SJCRH30 (cell line): ENCODE measurements at regions not wholly inside any gene's neighbourhood (a gene's known extent, or its start where the extent isn't known, plus 50 kb on each side); places are given as distances from the start of the nearest gene placed in this dataset.
"Not testable (repeated sequence)": the region's sequence is repeated elsewhere in the genome, so short reads cannot be mapped to it uniquely, and the experiment has no call there.

Experiments used
- DNase-seq, 2 experiments: peaks; one replicate each; pipeline ENCODE4 v3.0.0-alpha.2; 2015 to 2020
- H3K27ac ChIP-seq: fragments of 250-450 bp; sonication (Bioruptor Pico); 2 replicates; pipeline ENCODE4 v1.5.1; 2020; ENCODE audit warnings: mild to moderate bottlenecking, moderate library complexity
- H3K27me3 ChIP-seq: fragments of 250-450 bp; sonication (Bioruptor Pico); 2 replicates; pipeline ENCODE4 v1.5.1; 2020; ENCODE audit warnings: mild to moderate bottlenecking, moderate library complexity
- H3K36me3 ChIP-seq: fragments of 250-450 bp; sonication (Bioruptor Pico); 2 replicates; pipeline ENCODE4 v1.5.1; 2020; ENCODE audit warnings: mild to moderate bottlenecking, moderate library complexity
- H3K4me1 ChIP-seq: fragments of 250-450 bp; sonication (Bioruptor Pico); 2 replicates; pipeline ENCODE4 v1.5.1; 2020; ENCODE audit warnings: mild to moderate bottlenecking, moderate library complexity
- H3K4me3 ChIP-seq: fragments of 250-450 bp; sonication (Bioruptor Pico); 2 replicates; pipeline ENCODE4 v1.5.1; 2020; ENCODE audit warnings: mild to moderate bottlenecking, moderate library complexity
- H3K9me3 ChIP-seq: fragments of 250-450 bp; sonication (Bioruptor Pico); replicated peaks from 2 replicates; pipeline ENCODE4 v1.5.1; 2020; ENCODE audit warnings: mild to moderate bottlenecking, moderate library complexity

DNA sequence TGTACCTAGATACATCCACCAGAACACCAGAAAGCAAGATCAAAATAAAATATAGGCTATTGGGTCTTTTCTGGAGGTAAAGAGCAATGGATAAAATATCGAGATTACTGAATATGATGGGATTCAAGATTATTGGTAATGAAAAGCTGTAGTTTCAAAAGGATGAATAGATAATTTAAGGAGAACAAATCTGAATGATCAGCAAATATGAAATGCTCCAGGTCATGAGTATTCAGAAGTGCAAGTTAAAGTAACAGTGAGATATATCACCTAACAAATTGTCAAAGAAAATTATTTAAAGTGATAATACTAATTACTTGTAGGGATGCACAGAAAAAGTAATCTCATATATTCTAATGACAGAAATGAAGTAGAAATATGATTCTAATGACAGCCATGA, 409.6 kb upstream of the MDFIC2 start:
- Histone ChIP-seq H3K27ac (no peak overlapping the region), H3K9me3 (no peaks in the 10 kb centered on the region), H3K4me3 (no peak overlapping the region), H3K27me3 (no peaks in the 10 kb centered on the region), H3K36me3 (no peaks in the 10 kb centered on the region), H3K4me1 (0 out of 2 replicates have a peak, but pooled peaks cover 2% of the 10 kb centered on the region)
- no peak for DNase-seq

DNA sequence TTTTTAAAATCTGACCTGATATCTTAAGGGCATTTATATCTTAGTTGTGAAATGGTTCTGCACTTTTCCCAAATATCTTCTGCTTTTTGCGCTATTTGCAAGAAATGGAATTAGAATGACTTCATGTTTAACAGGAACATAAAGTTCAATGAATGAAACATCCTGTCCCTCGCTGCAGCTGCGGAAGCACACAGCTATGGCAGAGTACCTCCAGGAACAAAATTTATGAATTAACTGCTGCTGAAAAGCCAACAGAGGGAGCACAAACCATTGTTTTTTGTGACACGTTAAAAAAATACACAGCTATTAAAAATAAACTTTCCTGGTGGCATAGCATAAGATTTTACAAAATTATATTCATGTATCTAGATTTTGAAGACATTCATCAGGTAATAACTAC, 404.4 kb upstream of the MDFIC2 start:
- H3K4me1 ChIP-seq, result no peaks in the 10 kb centered on the region
- no peaks in the 10 kb centered on the region for H3K9me3 ChIP-seq
- peak in 1 of 2 experiments; percentile 1 for DNase-seq
- H3K36me3 ChIP-seq, result no peaks in the 10 kb centered on the region
- H3K4me3 ChIP-seq, result no peak overlapping the region
- no peak overlapping the region for H3K27ac ChIP-seq
- H3K27me3 ChIP-seq, result no peaks in the 10 kb centered on the region

DNA sequence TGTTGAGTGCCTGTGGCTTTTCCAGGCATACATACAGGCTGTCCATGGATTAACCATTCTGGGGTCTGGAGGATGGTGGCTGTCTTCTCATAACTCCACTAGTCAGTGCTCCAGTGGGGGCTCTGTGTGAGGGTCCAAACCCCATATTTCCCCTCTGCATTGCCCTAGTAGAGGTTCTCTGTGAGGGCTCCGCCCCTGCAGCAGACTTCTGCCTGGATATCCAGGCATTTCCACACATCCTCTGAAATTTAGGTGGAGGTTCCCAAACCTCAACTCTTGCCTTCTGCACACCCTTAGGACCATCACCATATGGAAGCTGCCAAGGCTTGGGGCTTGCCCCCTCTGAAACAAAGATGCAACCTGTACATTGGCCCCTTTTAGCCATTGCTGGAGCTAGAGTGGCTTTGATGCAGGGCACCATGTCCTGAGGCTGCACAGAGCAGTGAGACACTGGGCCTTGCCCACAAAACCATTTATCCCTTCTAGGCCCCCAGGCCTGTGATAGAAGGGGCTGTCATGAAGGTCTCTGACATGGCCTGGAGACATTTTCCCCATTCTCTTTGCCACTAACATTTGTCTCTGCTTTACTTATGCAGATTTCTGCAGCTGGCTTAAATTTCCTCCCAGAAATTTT, 400.1 kb upstream of the MDFIC2 start:
- DNase-seq, result no peak
- no peaks in the 10 kb centered on the region for H3K9me3 ChIP-seq

DNA sequence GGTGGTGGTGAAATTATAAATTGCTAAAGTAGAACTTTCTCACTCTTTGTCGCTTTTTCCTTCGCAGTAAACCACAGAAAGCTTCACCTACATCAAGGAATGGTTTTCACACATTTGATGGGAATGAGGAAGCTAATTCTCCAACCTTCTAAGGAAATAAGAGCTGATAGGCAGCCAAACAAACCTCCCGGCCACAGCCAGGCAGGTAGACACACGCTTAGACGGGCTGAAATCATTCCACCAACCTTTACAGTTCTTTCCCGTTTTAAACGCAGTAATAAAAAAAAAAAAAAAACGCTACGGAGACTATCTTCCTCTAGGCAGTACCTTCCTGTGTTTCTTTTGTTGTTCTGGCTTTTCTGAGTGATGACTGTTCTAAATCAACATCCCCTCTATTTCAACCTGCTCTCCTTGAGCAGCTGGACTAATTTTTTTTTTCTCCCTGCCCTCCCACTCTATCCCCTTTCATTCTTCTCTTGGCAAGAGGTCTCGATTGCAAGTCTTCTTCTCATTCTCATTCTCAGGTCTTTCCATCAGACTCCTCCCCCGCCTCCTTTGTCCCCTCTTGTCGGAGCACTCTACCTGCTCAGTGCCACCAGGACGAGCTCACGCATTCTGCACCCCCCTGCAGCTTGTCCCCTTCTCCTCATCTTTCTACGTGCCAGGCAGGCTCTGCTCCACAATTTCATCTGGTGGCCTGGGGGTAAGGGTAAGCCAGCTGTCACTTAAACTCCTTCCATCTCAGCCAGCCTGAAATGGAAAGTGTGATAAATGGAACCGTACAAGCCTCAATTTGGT, 391.1 kb upstream of the MDFIC2 start:
- Histone ChIP-seq H3K27me3 (no peaks in the 10 kb centered on the region), H3K4me3 (no peak overlapping the region), H3K36me3 (no peaks in the 10 kb centered on the region), H3K4me1 (no peaks in the 10 kb centered on the region), H3K9me3 (no peaks in the 10 kb centered on the region), H3K27ac (no peak overlapping the region)
- DNase-seq, result no peak

More for the DNA sequence above, 400.1 kb upstream of the MDFIC2 start:
- Histone ChIP-seq H3K4me1 (no peaks in the 10 kb centered on the region), H3K36me3 (no peaks in the 10 kb centered on the region), H3K27me3 (no peaks in the 10 kb centered on the region), H3K27ac (no peak overlapping the region), H3K4me3 (no peak overlapping the region)

DNA sequence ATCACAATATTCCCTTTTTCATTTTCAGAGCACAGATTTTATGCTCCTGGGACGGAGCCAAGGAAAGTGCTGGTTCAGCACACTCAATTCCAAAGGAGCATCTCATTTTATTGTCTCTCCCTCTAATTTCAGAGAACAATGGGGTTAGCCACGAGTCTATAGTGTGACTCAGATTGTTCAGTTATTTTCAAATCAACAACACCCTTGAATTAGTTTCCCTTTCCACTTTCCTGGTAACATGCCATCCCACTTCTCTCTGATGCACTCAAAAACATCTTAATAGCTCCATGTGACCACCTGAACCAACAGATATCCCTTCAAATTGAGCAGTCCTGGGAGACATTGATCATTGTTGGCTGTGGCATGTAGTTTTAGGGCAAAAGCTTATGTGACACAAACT, 389.7 kb upstream of the MDFIC2 start:
- Histone ChIP-seq H3K27ac (no peak overlapping the region), H3K9me3 (no peaks in the 10 kb centered on the region), H3K4me1 (no peaks in the 10 kb centered on the region), H3K4me3 (no peak overlapping the region), H3K36me3 (no peaks in the 10 kb centered on the region), H3K27me3 (no peaks in the 10 kb centered on the region)
- DNase-seq, result no peak

DNA sequence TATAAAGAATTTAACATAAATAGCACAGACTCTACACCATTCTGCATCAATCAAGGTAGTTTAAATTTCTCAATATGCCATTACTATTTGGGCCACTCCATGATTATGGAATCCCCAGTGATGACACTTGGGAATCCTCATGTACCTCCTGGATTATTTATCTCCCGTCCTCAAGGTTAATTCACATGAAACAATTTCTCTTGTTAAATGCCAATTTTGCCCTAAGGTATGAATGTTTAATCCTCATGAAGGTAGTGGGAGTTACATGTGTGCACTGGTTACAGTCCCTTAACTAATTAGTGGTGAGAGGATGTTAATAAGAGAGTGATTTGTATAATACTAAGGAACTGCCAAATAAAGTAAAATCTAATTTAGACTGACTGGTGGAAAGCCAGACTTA, 372.3 kb upstream of the MDFIC2 start:
- no peaks in the 10 kb centered on the region for H3K36me3 ChIP-seq
- no peak overlapping the region for H3K4me3 ChIP-seq
- no peaks in the 10 kb centered on the region for H3K27me3 ChIP-seq
- no peak for DNase-seq
- H3K9me3 ChIP-seq, result no peaks in the 10 kb centered on the region
- no peak overlapping the region for H3K27ac ChIP-seq
- no peaks in the 10 kb centered on the region for H3K4me1 ChIP-seq

DNA sequence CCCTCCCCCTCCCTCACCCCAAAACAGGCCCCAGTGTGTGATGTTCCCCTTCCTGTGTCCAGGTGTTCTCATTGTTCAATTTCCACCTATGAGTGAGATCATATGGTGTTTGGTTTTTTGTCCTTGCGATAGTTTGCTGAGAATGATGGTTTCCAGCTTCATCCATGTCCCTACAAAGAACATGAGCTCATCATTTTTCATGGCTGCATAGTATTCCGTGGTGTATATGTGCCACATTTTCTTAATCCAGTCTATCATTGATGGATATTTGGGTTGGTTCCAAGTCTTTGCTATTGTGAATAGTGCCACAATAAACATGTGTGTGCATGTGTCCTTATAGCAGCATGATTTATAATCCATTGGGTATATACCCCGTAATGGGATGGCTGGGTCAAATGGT, 363.4 kb upstream of the MDFIC2 start:
- not testable (repeated sequence) for H3K36me3 ChIP-seq, H3K9me3 ChIP-seq, H3K4me3 ChIP-seq, H3K27ac ChIP-seq, H3K4me1 ChIP-seq, H3K27me3 ChIP-seq, DNase-seq

DNA sequence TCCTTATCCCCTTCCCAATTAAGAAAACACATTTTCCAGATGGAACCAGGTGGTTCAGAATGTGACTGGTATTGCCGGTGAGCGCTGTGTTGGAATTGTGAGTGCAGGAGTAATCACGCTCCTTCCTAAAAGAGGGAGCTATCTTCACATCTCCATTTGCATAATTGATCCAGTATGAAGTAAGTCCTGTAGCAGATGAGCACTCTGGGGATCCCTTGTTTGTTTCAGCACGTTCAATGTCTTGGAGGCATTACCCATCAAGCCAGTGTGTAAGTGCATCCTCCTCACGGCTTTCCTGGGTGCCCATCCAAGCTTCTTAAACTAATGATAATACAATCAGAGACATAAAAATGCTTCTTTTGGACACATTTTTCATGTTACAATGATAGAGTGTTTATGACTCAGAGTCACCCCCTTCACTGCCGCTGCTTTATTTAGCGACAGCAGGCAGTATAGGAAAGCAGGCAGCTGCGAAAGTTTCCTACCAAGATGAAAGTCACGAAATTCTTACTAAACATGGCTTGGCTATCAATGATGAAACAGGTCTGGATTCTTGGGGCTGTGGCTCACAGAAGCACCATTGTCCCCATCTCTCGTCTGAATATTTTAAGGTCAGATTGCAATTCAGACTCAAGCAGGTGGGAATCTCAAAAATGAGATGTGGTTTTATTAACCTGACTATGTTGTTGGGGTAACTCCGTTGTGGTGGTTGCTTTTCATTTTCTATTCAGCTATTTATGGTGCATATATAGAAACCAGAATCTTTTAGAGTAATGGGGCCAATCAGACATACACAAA, 346.3 kb upstream of the MDFIC2 start:
- Histone ChIP-seq H3K36me3 (no peaks in the 10 kb centered on the region), H3K4me3 (no peak overlapping the region), H3K27ac (no peak overlapping the region), H3K27me3 (no peaks in the 10 kb centered on the region), H3K9me3 (no peaks in the 10 kb centered on the region), H3K4me1 (no peaks in the 10 kb centered on the region)
- peak in 1 of 2 experiments; percentile 7 for DNase-seq

DNA sequence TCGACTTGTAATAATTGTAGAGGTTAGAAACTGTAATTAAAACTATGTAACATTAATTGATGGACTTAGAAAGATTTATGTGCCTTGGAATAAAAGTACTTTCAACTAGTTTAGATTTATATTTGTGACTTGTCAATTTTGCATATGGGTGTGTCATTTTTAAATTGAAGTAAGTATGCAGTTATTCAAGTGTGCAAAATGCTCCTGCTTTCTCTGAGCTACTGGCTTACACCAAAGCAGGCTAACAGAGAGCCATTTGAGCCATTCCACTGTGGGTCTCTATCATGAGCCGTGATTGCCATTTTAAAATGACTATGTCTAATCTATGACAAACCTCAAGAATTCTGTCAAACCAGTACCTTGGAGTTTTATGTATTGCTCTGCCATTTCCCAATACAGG, 345.0 kb upstream of the MDFIC2 start:
- DNase-seq, result no peak
- Histone ChIP-seq H3K4me3 (no peak overlapping the region), H3K36me3 (no peaks in the 10 kb centered on the region), H3K9me3 (no peaks in the 10 kb centered on the region), H3K27ac (no peak overlapping the region), H3K27me3 (no peaks in the 10 kb centered on the region), H3K4me1 (no peaks in the 10 kb centered on the region)

DNA sequence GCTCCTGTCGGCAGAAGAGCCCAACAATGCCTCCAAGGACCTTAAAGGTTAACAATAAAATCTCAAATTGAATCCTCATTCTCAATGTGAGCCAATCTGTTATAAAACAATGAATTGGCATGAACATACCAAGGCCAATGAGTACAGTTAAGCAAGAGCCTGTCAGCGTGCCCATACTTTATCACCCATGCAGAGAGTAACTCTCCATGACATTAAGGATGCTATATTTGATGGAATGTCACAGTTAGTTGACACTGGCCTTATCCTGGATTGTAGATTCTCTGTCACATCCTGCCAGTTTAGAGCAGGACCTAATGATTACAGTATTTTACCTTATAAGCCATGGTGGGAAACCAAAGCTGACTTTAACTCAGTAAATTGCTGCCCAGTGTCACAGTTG, 335.4 kb upstream of the MDFIC2 start:
- DNase-seq, result no peak
- Histone ChIP-seq H3K9me3 (no peaks in the 10 kb centered on the region), H3K27ac (no peak overlapping the region), H3K27me3 (no peaks in the 10 kb centered on the region), H3K36me3 (no peaks in the 10 kb centered on the region), H3K4me3 (no peak overlapping the region), H3K4me1 (no peaks in the 10 kb centered on the region)

DNA sequence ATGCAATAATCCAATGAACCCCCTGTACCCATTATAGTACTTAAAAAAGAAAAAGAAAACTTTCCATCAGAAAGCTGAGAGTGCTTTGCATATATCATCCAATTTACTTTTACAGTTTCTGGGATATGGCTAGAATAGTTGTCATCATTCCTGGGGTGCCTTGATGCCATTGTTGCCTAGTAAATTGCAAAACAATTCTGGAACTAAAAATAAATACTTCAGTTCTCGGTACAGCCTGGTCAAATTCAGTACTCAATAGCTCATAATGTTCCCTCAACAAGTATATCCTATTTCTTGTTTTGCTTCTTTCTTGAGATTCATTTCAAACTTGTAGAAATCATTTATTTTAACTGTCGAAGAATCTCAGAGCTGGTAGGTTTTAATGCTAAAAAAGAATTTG, 334.7 kb upstream of the MDFIC2 start:
- no peak for DNase-seq

DNA sequence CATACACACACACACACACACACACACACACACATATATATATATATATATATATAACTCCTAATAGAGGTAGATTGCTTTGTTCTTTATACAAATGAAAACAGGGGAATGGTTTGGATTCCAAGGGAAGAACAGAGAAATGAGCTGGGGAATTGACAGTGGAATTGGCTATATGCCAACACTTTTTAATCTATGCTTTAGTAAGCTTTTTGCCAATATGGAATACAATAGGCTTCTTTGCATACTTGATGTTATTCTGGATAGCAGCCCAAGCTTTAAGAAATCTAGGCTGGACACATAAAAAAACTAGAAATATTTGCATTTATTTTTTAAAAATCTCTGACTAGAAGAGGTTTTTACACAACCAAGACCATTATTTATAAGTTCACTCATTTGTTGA, 334.2 kb upstream of the MDFIC2 start:
- Histone ChIP-seq H3K4me3 (no peak overlapping the region), H3K27ac (no peak overlapping the region), H3K4me1 (no peaks in the 10 kb centered on the region), H3K27me3 (no peaks in the 10 kb centered on the region), H3K9me3 (no peaks in the 10 kb centered on the region), H3K36me3 (no peaks in the 10 kb centered on the region)
- no peak for DNase-seq

More for the DNA sequence above, 334.7 kb upstream of the MDFIC2 start:
- H3K4me1 ChIP-seq, result no peaks in the 10 kb centered on the region
- no peaks in the 10 kb centered on the region for H3K9me3 ChIP-seq
- no peak overlapping the region for H3K4me3 ChIP-seq
- no peaks in the 10 kb centered on the region for H3K36me3 ChIP-seq
- no peak overlapping the region for H3K27ac ChIP-seq
- no peaks in the 10 kb centered on the region for H3K27me3 ChIP-seq

DNA sequence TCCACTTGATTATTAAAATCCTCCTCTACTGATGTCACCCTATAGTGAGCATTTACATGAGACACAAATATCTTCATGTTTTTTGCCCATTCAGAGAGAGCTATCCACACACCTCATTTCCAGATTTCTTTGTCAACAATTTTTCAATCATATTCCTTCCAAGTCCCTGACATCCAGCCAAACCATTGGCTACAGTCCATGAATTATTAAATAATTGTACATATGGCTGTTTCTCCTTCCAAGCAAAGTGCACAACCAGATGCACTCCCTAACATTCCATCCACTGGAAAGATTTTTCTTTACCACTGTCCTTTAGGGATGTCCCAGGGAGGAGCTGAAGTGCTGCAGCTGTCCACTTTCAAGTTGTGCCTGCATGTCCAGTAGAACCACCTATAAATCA, 328.0 kb upstream of the MDFIC2 start:
- Histone ChIP-seq H3K27ac (no peak overlapping the region), H3K4me3 (no peak overlapping the region), H3K36me3 (no peaks in the 10 kb centered on the region), H3K9me3 (no peaks in the 10 kb centered on the region), H3K4me1 (no peaks in the 10 kb centered on the region), H3K27me3 (no peaks in the 10 kb centered on the region)
- no peak for DNase-seq

DNA sequence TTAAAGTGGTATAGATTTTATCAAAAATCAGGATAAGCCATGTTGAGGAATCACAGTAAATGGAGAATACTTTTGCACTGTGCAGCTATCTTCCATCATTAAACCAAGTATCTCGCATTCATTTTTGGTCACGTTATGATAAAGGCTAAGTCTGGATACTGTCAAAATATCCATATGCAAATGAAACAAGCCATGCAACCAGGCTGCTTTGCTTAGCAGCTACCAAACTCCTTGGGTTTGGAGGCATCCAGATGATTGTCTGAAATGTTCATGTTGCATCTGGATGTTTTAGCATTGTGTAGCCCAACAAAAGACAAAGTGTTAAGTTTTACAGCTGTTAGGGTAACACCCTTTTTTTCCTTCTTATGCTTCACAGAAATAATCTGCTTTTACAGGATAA, 322.9 kb upstream of the MDFIC2 start:
- Histone ChIP-seq H3K27me3 (no peaks in the 10 kb centered on the region), H3K4me1 (no peaks in the 10 kb centered on the region), H3K9me3 (no peaks in the 10 kb centered on the region), H3K36me3 (no peaks in the 10 kb centered on the region), H3K27ac (no peak overlapping the region), H3K4me3 (no peak overlapping the region)
- no peak for DNase-seq

DNA sequence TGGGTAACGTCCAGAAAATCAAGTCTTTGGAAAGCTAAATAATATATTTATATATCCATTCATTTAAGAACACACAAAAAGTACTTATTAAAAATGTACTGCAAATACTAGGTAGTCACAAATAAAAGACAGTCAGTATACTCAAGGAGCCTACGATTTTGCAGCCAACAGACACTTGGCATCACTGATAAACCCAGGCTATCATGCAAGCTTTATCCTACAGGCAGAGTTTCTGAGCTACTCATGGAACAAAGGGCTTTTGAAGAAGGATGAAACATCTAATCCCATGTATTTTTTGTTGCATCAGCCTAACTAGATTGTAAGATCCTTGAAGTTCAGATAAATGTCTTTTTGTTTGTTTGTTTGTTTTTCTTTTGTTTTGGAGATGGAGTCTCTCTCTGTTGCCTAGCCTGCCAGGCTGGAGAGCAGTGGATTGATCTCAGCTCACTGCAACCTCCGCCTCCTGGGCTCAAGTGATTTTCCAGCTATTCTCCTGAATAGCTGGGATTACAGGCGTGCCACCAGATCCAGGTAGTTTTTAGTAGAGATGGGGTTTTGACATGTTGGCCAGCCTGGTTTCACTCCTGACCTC, 319.4 kb upstream of the MDFIC2 start:
- H3K4me1 ChIP-seq, result no peaks in the 10 kb centered on the region
- H3K36me3 ChIP-seq, result no peaks in the 10 kb centered on the region
- no peak overlapping the region for H3K27ac ChIP-seq
- DNase-seq, result no peak
- no peak overlapping the region for H3K4me3 ChIP-seq
- no peaks in the 10 kb centered on the region for H3K27me3 ChIP-seq
- H3K9me3 ChIP-seq, result no peaks in the 10 kb centered on the region
